Activated gamma-delta T cell (primary cell): ENCODE measurements at regions not wholly inside any gene's neighbourhood (a gene's known extent, or its start where the extent isn't known, plus 50 kb on each side); places are given as distances from the start of the nearest gene placed in this dataset.

Experiments
- DNase-seq: peaks from one replicate; lab custom pipeline; 2025; lab: John Stamatoyannopoulos, UW

GRCh38 chr12:98149270-98149669 lies 366.1 kb upstream of the TMPO start:
- no peak for DNase-seq

- no peak for DNase-seq
Measured at GRCh38 chr12:98149691-98150210, 365.6 kb upstream of the TMPO start.

GRCh38 chr12:98151105-98151590 lies 364.2 kb upstream of the TMPO start:
- no peak for DNase-seq

- no peak for DNase-seq
Measured at GRCh38 chr12:98151984-98152383, 363.4 kb upstream of the TMPO start.

GRCh38 chr12:98154850-98155249 lies 360.5 kb upstream of the TMPO start:
- no peak for DNase-seq

GRCh38 chr12:98156697-98157096 lies 358.7 kb upstream of the TMPO start:
- no peak for DNase-seq

- DNase-seq = no peak
Measured at GRCh38 chr12:98162906-98163678, 352.3 kb upstream of the TMPO start.

- no peak for DNase-seq
Measured at GRCh38 chr12:98172304-98172703, 343.1 kb upstream of the TMPO start.

GRCh38 chr12:98172801-98173200 lies 342.6 kb upstream of the TMPO start:
- no peak for DNase-seq

- DNase-seq = no peak
Measured at GRCh38 chr12:98173773-98174427, 341.5 kb upstream of the TMPO start.

- DNase-seq = no peak
Measured at GRCh38 chr12:98174428-98174809, 341.0 kb upstream of the TMPO start.

GRCh38 chr12:98178126-98178525 lies 337.3 kb upstream of the TMPO start:
- no peak for DNase-seq

GRCh38 chr12:98179151-98179550 lies 336.2 kb upstream of the TMPO start:
- DNase-seq = no peak

- DNase-seq = no peak
Measured at GRCh38 chr12:98180603-98181002, 334.8 kb upstream of the TMPO start.

- no peak for DNase-seq
Measured at GRCh38 chr12:98182821-98183220, 332.6 kb upstream of the TMPO start.

- DNase-seq = no peak
Measured at GRCh38 chr12:98185606-98186005, 329.8 kb upstream of the TMPO start.

GRCh38 chr12:98188650-98189077 lies 326.7 kb upstream of the TMPO start:
- DNase-seq = no peak

- DNase-seq = no peak
Measured at GRCh38 chr12:98194591-98194990, 320.8 kb upstream of the TMPO start.

- DNase-seq = no peak
Measured at GRCh38 chr12:98198261-98198982, 317.0 kb upstream of the TMPO start.

GRCh38 chr12:98208816-98209215 lies 306.6 kb upstream of the TMPO start:
- no peak for DNase-seq

- no peak for DNase-seq
Measured at GRCh38 chr12:98211909-98212695, 303.3 kb upstream of the TMPO start.

- no peak for DNase-seq
Measured at GRCh38 chr12:98213556-98213955, 301.8 kb upstream of the TMPO start.
